ENCODE measurements at regions not wholly inside any gene's neighbourhood (a gene's known extent, or its start where the extent isn't known, plus 50 kb on each side); places are given as distances from the start of the nearest gene placed in this dataset.

GRCh38 chr20:22791877-22792525, 207.6 kb upstream of the FOXA2 start:
- no peaks in the 10 kb centered on the region for H3K27me3 ChIP-seq (ENCODE audit: control insufficient read depth in 2 of 2, insufficient read depth in 2 of 2, low read length in 2 of 2)
- no peak overlapping the region for H3K4me3 ChIP-seq (replicated peaks in 1 of 3; ENCODE audit: insufficient read depth in 1 of 3, low read depth in 1 of 3, low read length in 3 of 3)
- no peaks in the 10 kb centered on the region for H4K20me1 ChIP-seq (replicated peaks; ENCODE audit: control insufficient read depth, extremely low read depth, insufficient read depth, low read length)
- BruUV-seq (replicated peaks) = no TSS peak
- H2AFZ ChIP-seq (ENCODE audit: low read depth, low read length) = no peak overlapping the region
- no peak for TF ChIP-seq GATA2 (IDR thresholded peaks at IDR 0.05; ENCODE audit: insufficient read depth, insufficient read length, low read depth, low read length)
- no peak for TF ChIP-seq MAX (IDR thresholded peaks at IDR 0.05; ENCODE audit: insufficient read depth, insufficient read length)
- TF ChIP-seq JUN (IDR thresholded peaks at IDR 0.05; ENCODE audit: borderline replicate concordance, insufficient read depth, insufficient read length, low read depth) = no peak
- TF ChIP-seq CTCF (IDR thresholded peaks at IDR 0.05; ENCODE audit: extremely low read depth in 1 of 2, insufficient read depth in 1 of 2, low read depth in 1 of 2, low read length in 2 of 2) = no peak
- no peak for TF ChIP-seq POLR2AphosphoS5 (IDR thresholded peaks at IDR 0.05; ENCODE audit: insufficient read depth, low read depth, low read length)
- TF ChIP-seq POLR2A (IDR thresholded peaks at IDR 0.05; ENCODE audit: low read depth, low read length) = no peak
- TF ChIP-seq MYC (IDR thresholded peaks at IDR 0.05; ENCODE audit: low read depth, low read length) = no peak
- no peak for TF ChIP-seq EZH2 (IDR thresholded peaks at IDR 0.05; ENCODE audit: borderline replicate concordance, low read depth, low read length, severe bottlenecking)
- no peak for TF ChIP-seq FOS (IDR thresholded peaks at IDR 0.05; ENCODE audit: borderline replicate concordance, insufficient read depth, low read length)
- ChIA-PET POLR2A (no interaction called here), CTCF (interaction anchor here (1.7 kb wide), 1 partner anchor 10 kb away, joined by 5 read pairs; no protein-coding TSS in a partner anchor)
- peaks cover 37% of the 10 kb centered on the region for H3K4me1 ChIP-seq (ENCODE audit: control insufficient read depth, extremely low read depth, insufficient read depth, low read length)
- no peak overlapping the region for H3K4me2 ChIP-seq (ENCODE audit: insufficient read depth, low read length)
- H3K36me3 ChIP-seq (ENCODE audit: control insufficient read depth in 2 of 2, extremely low read depth in 1 of 2, insufficient read depth in 2 of 2, low read length in 2 of 2) = no peaks in the 10 kb centered on the region
- dilution Hi-C loops (cut with MboI; ENCODE audit: extremely low pct_ligation_motif_present, low sequenced_read_pairs) = no loop called here
- FAIRE-seq (no peak), DNase-seq (ENCODE audit: low read depth, low spot score) (no peak)
- H3K9me1 ChIP-seq (replicated peaks; ENCODE audit: control insufficient read depth, extremely low read depth, insufficient read depth, low read length) = no peaks in the 10 kb centered on the region
- no peaks in the 10 kb centered on the region for H3K9me3 ChIP-seq (replicated peaks; ENCODE audit: control insufficient read depth, insufficient read depth, low read length)
- H3K27ac ChIP-seq (ENCODE audit: insufficient read depth, low read depth, low read length) = no peak overlapping the region
- H3K9ac ChIP-seq (replicated peaks; ENCODE audit: extremely low read depth, insufficient read depth, low read length) = no peak overlapping the region
- intact Hi-C loops (cut with micrococcal nuclease) = loop anchor here (10.0 kb wide), 1 partner anchor 393 kb away; no protein-coding TSS in a partner anchor
- no peaks in the 10 kb centered on the region for H3K79me2 ChIP-seq (ENCODE audit: control insufficient read depth, insufficient read depth, low read length)

Data from endothelial cell of umbilical vein (primary cell).